Chondrocyte (in vitro differentiated cells): ENCODE measurements at regions not wholly inside any gene's neighbourhood (a gene's known extent, or its start where the extent isn't known, plus 50 kb on each side); places are given as distances from the start of the nearest gene placed in this dataset.

Experiments
- DNase-seq: peaks from one replicate; pipeline ENCODE4 v3.0.0; 2021; ENCODE audit warnings: mixed read lengths, low spot score
- H3K27ac Mint-ChIP-seq: one replicate; pipeline ENCODE4 v1.8.0; 2021; ENCODE audit warnings: mild to moderate bottlenecking, moderate library complexity, mixed read lengths; ENCODE audit not compliant: unreplicated experiment
- H3K27me3 Mint-ChIP-seq: 2 replicates; pipeline ENCODE4 v1.8.0; 2021; ENCODE audit warnings: low read depth, mixed read lengths
- H3K36me3 Mint-ChIP-seq: 2 replicates; pipeline ENCODE4 v1.8.0; 2021; ENCODE audit warnings: low read depth, mixed read lengths
- H3K4me1 Mint-ChIP-seq: 2 replicates; pipeline ENCODE4 v1.8.0; 2021; ENCODE audit warnings: low read depth, mild to moderate bottlenecking, mixed read lengths
- H3K4me3 Mint-ChIP-seq: one replicate; pipeline ENCODE4 v1.8.0; 2021; ENCODE audit warnings: mild to moderate bottlenecking, moderate library complexity, mixed read lengths; ENCODE audit not compliant: unreplicated experiment
- H3K9me3 Mint-ChIP-seq: 2 replicates; pipeline ENCODE4 v1.8.0; 2021; ENCODE audit warnings: low read depth, mixed read lengths
- TF ChIP-seq, protein P1 (sequence below): fragments of 200-600 bp; sonication (generic); IDR thresholded peaks from 2 replicates; pipeline ENCODE4 v1.5.0; 2021; ENCODE audit warnings: antibody characterized with exemption, mild to moderate bottlenecking, moderate library complexity

DNA sequence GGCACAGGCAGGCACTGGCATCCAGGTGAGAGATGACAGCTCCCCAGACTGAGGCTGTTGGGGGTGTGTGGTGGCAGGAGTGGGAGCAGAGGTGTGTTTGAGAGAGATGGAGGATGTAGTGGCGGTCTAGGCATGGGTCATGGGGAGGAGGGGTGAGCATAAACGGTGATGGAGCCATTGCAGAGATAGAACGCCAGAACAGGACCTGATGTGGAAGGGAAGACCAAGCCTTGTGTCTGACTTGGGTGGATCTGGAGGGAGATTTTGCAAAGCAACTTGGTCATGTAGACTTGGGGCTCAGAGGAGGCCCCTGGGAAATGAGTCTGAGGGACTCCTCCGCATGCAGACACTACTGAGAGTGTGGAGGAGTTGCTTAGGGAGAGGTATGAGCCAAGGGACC lies 50.0 kb upstream of the CLDN5 start:
- H3K4me3 Mint-ChIP-seq = no peak overlapping the region
- H3K27ac Mint-ChIP-seq = no peak overlapping the region
- H3K4me1 Mint-ChIP-seq = peaks cover 16% of the 10 kb centered on the region
- TF ChIP-seq, protein P1, sequence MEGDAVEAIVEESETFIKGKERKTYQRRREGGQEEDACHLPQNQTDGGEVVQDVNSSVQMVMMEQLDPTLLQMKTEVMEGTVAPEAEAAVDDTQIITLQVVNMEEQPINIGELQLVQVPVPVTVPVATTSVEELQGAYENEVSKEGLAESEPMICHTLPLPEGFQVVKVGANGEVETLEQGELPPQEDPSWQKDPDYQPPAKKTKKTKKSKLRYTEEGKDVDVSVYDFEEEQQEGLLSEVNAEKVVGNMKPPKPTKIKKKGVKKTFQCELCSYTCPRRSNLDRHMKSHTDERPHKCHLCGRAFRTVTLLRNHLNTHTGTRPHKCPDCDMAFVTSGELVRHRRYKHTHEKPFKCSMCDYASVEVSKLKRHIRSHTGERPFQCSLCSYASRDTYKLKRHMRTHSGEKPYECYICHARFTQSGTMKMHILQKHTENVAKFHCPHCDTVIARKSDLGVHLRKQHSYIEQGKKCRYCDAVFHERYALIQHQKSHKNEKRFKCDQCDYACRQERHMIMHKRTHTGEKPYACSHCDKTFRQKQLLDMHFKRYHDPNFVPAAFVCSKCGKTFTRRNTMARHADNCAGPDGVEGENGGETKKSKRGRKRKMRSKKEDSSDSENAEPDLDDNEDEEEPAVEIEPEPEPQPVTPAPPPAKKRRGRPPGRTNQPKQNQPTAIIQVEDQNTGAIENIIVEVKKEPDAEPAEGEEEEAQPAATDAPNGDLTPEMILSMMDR = no peak
- no peak for DNase-seq
- H3K27me3 Mint-ChIP-seq = no peaks in the 10 kb centered on the region
- H3K9me3 Mint-ChIP-seq = no peaks in the 10 kb centered on the region
- no peaks in the 10 kb centered on the region for H3K36me3 Mint-ChIP-seq

DNA sequence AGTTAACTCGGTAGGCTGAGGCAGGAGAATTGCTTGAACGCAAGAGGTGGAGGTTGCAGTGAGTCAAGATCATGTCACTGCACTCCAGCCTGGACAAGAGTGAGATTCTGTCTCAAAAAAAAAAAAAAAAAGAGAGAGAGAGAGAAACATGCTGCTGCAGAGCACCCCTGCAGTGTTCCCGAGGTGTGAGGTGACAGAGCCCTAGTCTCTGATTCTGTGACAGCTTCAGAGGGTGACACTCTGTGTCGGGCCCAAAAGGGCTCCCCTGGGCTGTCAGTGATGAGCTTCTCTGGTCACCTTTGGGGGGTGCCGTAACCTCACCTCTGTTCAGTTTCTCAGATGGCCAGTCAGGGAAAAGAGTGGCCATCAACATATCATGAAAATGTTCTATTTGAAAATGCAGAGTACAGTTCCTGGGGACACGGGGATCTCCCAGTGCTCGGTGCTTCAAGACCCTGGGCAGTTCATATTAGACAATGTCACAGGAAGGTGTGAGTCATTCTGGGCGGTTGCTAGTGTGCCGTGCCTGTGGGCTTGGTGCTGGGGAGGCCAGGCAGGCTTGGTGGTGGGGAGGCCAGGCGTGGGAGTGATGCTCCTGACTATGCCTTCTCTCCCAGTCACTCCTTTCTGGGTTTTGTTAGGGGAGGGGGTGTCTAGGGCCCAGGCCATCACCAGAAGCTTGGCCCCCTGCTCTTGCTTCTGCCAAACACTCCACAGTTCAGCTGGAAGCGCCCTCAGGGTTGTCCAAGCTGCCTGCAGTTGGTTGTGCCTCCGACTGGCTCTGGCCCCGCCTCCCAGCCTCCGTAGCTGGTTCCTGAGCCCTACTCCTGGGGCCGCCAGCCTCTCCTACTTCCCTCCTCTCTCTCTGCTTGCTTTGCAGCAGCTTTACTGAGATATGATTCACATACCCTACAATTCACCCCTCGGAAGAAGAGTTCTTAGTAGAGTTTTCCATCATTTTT lies 52.5 kb upstream of the CLDN5 start:
- Mint-ChIP-seq H3K36me3 (no peaks in the 10 kb centered on the region), H3K9me3 (no peaks in the 10 kb centered on the region), H3K4me3 (no peak overlapping the region), H3K4me1 (peaks cover 19% of the 10 kb centered on the region), H3K27ac (no peak overlapping the region), H3K27me3 (no peaks in the 10 kb centered on the region)
- DNase-seq = no peak
- TF ChIP-seq, protein P1 = no peak

DNA sequence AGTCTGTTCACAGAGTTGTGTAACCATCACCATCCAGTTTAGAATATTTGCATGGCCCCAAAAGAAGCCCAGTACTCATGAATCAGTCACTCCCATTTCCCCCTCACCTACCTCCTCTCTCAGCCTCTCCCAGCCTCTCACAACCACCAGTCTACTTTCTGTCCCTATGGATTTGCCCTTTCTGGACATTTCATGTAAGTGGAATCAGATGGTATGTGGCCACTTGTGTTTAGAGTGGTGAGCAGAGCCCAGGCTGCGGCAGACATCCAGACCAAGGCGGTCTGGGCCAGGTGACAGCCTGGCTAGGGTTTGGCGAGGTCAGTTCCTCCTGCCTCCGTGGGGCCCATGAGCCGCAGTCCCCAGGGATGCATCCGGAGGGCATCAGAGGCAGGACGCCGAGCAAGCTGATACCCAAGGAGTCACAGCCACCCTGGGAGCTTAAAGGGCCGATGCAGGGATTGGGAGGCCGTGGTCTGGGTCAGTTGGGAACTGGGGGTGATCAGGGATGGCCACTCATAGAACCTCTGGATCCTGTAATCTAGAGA lies 53.3 kb upstream of the CLDN5 start:
- H3K4me1 Mint-ChIP-seq = peaks cover 19% of the 10 kb centered on the region
- no peak for DNase-seq
- H3K4me3 Mint-ChIP-seq = no peak overlapping the region
- TF ChIP-seq, protein P1 = no peak
- no peaks in the 10 kb centered on the region for H3K27me3 Mint-ChIP-seq
- no peak overlapping the region for H3K27ac Mint-ChIP-seq
- H3K36me3 Mint-ChIP-seq = no peaks in the 10 kb centered on the region
- no peaks in the 10 kb centered on the region for H3K9me3 Mint-ChIP-seq

DNA sequence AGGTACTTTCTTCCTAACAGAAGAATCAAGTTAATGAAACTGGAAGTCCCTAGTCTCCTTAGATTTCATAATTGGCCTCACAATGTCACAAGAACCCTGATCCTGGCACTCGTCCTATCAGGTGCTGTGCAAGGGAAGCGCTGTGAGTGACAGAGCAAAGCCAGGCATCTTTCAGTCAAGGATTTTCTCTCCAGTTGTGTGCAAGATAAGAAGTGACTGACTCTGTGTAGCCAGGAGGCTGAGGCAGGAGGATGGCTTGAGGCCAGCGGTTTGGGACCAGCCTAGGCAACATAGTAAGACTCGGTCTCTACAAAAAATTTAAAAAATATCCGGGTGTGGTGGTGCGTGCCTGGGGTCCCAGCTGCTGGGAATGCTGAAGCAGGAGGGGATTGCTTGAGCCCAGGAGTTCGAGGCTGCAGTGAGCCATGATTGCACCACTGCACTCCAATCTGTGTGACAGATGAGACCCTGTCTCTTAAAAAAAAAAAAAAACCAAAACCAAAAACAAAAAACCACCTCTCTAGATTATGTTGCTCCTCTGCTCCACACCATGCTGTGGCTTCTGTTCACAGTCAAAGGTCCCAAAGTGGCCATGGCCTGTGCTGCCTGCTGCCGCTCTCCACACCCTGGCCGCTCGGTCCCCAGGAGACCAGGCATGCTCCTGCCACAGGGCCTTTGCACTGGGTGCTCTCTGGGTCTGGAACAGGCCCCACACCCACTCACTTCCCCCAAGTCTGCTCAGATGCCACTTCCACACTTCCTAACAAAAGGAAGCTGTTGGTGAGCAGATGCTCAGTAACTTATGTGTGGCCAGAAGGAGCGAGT lies 54.2 kb upstream of the CLDN5 start:
- Mint-ChIP-seq H3K4me1 (peaks cover 19% of the 10 kb centered on the region), H3K9me3 (no peaks in the 10 kb centered on the region), H3K36me3 (no peaks in the 10 kb centered on the region), H3K4me3 (no peak overlapping the region), H3K27ac (no peak overlapping the region), H3K27me3 (no peaks in the 10 kb centered on the region)
- TF ChIP-seq, protein P1 = no peak
- no peak for DNase-seq

DNA sequence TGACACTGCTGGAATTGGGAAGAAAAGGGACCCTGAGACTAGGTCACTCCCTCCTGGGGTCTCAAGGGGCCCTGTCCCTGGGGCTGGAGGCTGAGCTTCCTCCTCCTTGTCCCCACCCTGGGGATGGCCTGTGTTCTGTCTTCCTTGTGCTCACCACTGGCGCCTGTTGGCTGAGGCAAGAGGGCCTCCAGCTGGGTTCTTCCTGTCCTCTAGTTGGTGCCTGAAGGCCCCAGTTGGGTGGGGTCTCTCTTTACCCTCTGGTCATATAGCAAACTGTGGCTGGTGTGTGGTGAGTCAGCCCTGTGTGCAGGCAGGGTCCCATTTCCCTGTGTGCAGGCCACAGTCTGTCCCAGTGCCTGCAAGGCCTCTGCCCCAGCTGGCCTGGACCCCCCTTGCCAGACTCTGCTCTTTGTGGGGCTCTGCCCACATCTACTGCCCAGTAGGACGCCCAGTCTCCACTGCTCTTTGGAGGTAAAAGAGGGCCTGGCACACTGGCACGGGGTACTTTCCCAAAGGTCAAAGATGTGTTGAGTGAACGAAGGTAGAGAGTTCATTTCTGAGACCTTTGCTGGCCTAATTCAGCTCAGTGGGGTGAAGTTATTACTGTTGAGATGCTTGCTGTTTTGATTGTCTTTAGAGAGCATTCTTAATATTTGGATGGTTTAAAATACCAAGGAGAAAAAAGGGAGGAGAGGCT lies 55.1 kb upstream of the CLDN5 start:
- Mint-ChIP-seq H3K9me3 (no peaks in the 10 kb centered on the region), H3K4me1 (peaks cover 19% of the 10 kb centered on the region), H3K36me3 (no peaks in the 10 kb centered on the region), H3K4me3 (no peak overlapping the region), H3K27me3 (no peaks in the 10 kb centered on the region), H3K27ac (no peak overlapping the region)
- TF ChIP-seq, protein P1 = no peak
- DNase-seq = no peak
